Cardiac fibroblast (primary cell): ENCODE measurements at regions not wholly inside any gene's neighbourhood (a gene's known extent, or its start where the extent isn't known, plus 50 kb on each side); places are given as distances from the start of the nearest gene placed in this dataset.

Experiments
- DNase-seq, 2 donors: peaks; one replicate each; pipeline versions ENCODE4 v3.0.0 to v3.0.0-alpha.2; 2010; ENCODE audit warnings: low read depth in 2 of 2
- H3K4me3 ChIP-seq, 2 donors: replicated peaks in 1 of 2; 1 replicate in 1 of 2; 2 replicates in 1 of 2; pipeline ENCODE4 v1.5.1; 2011; ENCODE audit warnings: low read depth in 2 of 2, low read length in 2 of 2, mild to moderate bottlenecking in 2 of 2, moderate library complexity in 1 of 2
- CTCF ChIP-seq: IDR thresholded peaks from one replicate; pipeline ENCODE4 v1.5.1; 2011; ENCODE audit warnings: low read depth, mild to moderate bottlenecking, low read length, inconsistent platforms

GRCh38 chr18:75131381-75132000 lies 77.4 kb downstream of the PTGR3 start:
- DNase-seq: no peak
- no peak for TF ChIP-seq CTCF
- H3K4me3 ChIP-seq: no peak overlapping the region

DNA sequence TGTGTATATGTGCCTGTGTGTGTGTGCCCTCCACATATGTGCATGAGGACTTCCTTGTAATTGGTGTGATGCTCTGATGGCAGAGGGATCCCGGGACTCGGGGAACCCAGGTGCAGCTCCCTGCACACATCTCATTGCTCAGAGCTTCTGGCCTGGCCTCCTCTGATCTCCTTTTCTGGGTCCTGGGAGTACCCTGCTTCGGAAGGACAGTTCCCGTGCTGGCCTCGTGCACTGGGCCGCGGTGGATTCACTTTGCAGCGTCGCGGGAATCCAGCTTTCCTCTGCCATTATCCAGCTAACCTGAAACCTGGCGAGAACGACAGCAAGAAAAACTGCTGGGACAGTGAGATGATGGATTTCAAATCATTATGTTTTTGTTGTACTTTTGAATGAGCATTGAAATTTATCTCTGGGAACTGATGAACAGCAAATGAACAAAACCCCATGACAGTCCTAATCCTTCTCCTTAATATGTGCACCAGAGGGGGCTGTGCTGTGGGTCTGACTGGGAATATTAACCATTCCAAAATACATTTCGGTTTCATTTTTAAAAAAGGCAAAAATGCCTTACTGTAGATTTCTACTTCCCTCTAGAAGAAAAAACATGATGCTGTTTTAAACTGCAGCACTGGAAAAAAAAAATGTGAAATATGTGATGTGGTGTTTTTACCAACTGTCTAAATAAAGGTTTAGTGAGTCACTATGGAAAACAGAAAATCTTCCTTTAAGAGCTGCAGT lies 78.2 kb downstream of the PTGR3 start:
- no peak overlapping the region for H3K4me3 ChIP-seq
- TF ChIP-seq CTCF: no peak
- peak; percentile 11 to 18 for DNase-seq

- H3K4me3 ChIP-seq: no peak overlapping the region
- no peak for TF ChIP-seq CTCF
- no peak for DNase-seq
Observed at GRCh38 chr18:75129717-75130477, 79.0 kb downstream of the PTGR3 start.

DNA sequence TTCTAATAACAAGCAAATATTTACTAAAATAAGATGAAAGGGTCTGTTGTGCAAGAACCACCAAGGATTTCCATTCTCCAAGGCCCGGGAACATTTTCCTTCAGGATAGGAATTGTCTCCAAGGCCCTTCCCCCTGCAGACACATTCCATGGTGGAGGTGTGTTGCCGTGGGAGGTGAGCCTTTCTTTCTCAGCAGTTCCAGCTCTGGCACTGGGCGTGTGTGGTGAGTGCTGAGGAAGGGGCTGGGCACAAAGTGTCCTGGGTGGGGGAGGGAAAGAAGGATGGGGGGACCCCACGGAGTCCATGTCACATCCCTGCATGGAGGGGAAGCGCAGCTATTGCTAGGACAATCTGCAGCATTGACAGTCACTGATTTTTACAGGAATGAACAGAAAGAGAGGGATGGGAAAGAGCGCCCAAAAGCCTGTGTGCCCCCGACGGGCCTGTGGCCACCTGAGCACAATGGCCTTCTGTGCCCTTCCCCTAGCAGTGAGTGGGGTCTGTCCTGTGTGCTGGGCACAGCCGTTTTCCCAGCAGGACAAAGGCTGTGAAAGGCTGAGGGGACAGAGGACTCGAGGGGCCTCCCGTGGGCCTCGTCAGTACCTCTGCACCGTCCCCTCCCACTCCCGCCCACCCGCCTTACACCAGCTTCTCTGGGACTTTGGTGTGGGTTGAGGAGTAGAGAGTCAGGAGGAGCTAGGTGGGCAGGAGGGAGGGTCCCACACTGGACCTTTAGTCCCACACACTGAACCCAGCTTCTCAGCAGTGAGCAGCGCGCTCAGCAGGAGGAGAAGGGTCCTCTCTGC lies 79.8 kb downstream of the PTGR3 start:
- TF ChIP-seq CTCF: no peak
- no peak for DNase-seq

GRCh38 chr18:75128051-75128605 lies 80.8 kb downstream of the PTGR3 start:
- H3K4me3 ChIP-seq: no peak overlapping the region
- TF ChIP-seq CTCF: no peak
- no peak for DNase-seq

More for the DNA sequence above, 79.8 kb downstream of the PTGR3 start:
- H3K4me3 ChIP-seq: no peak overlapping the region
